ENCODE measurements at regions not wholly inside any gene's neighbourhood (a gene's known extent, or its start where the extent isn't known, plus 50 kb on each side); places are given as distances from the start of the nearest gene placed in this dataset.
"Not testable (repeated sequence)": the region's sequence is repeated elsewhere in the genome, so short reads cannot be mapped to it uniquely, and the experiment has no call there.

DNA sequence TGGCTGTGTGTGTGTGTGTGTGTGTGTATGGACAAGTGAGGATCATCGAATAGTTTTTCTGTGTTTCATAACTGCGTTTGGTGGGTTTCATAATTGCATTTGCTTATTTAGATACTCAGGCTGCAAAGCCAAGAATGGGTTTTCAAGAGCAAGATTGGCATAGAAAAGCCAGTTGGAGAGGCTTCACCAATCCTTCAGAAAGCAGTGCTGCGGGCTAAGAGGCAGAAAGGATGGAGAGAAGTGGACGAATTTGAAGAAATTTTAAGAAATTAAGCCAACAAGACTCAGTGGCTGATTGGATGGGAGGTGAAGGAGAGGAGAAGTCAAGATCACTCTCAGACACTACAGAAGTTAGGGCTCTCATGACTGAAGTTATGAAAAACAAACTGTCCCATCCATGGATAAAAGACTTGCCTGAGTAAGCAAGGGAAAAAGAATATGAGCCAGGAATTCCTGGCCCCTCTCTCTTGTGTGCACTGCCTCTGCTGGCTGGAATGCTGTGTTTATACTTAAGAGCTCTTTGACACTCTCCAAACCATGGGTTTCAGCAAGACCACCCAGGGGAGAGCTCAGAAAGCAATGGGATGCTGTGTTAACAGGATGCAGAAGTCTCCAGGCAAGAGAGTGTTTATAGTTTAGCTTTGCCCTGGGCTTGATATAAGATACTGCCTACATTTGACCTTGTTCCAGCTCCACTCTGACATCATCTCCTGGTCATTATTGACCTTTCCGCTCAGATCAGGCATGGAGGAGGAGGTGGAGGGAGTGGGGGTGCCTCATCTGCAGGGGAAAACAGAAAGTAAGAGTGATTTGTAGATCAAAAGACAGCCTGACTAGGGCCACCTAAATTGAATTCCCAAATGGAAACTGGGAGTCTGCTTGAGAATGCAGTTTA lies 232.0 kb upstream of the PLXNA2 start:
- H3K36me3 ChIP-seq (ENCODE audit: control insufficient read depth, insufficient read depth, low read length), result no peaks in the 10 kb centered on the region
- no peaks in the 10 kb centered on the region for H3K9me3 ChIP-seq (ENCODE audit: control insufficient read depth, insufficient read depth, low read length)
- peaks cover 5% of the 10 kb centered on the region for H3K4me1 ChIP-seq (ENCODE audit: control insufficient read depth, insufficient read depth, low read length)
- peak overlapping the region; percentile 55 for H3K27ac ChIP-seq (ENCODE audit: low read depth, low read length)
- peak in 1 of 6 donors; percentile 67 for DNase-seq (ENCODE audit: low read depth in 4 of 6, low spot score in 6 of 6)
- WGBS (ENCODE audit: insufficient coverage), result 85% methylated on average over 3 of the region's 5 CpGs
- no peaks in the 10 kb centered on the region for H3K27me3 ChIP-seq (ENCODE audit: control insufficient read depth, insufficient read depth, low read length)
- no peak overlapping the region for H3K4me3 ChIP-seq (ENCODE audit: low read depth, low read length)

GRCh38 chr1:208476846-208477170 lies 232.6 kb upstream of the PLXNA2 start:
- H3K27me3 ChIP-seq (ENCODE audit: control insufficient read depth, insufficient read depth, low read length), result no peaks in the 10 kb centered on the region
- 88% methylated on average over 2 of the region's 2 CpGs for WGBS (ENCODE audit: insufficient coverage)
- H3K36me3 ChIP-seq (ENCODE audit: control insufficient read depth, insufficient read depth, low read length), result no peaks in the 10 kb centered on the region
- peak in 2 of 6 donors; percentile 14 to 50 for DNase-seq (ENCODE audit: low read depth in 4 of 6, low spot score in 6 of 6)
- H3K9me3 ChIP-seq (ENCODE audit: control insufficient read depth, insufficient read depth, low read length), result no peaks in the 10 kb centered on the region
- no peak overlapping the region for H3K4me3 ChIP-seq (ENCODE audit: low read depth, low read length)
- H3K27ac ChIP-seq (ENCODE audit: low read depth, low read length), result peak overlapping the region; percentile 55
- H3K4me1 ChIP-seq (ENCODE audit: control insufficient read depth, insufficient read depth, low read length), result peaks cover 5% of the 10 kb centered on the region

GRCh38 chr1:208479435-208479834 lies 235.3 kb upstream of the PLXNA2 start:
- Histone ChIP-seq H3K36me3 (ENCODE audit: control insufficient read depth, insufficient read depth, low read length) (no peaks in the 10 kb centered on the region), H3K9me3 (ENCODE audit: control insufficient read depth, insufficient read depth, low read length) (no peaks in the 10 kb centered on the region), H3K27ac (ENCODE audit: low read depth, low read length) (no peak overlapping the region), H3K4me1 (ENCODE audit: control insufficient read depth, insufficient read depth, low read length) (peaks cover 5% of the 10 kb centered on the region), H3K27me3 (ENCODE audit: control insufficient read depth, insufficient read depth, low read length) (no peaks in the 10 kb centered on the region), H3K4me3 (ENCODE audit: low read depth, low read length) (no peak overlapping the region)
- WGBS (ENCODE audit: insufficient coverage), result 13% methylated on average over 6 of the region's 7 CpGs
- peak in 2 of 6 donors; percentile 25 to 68 for DNase-seq (ENCODE audit: low read depth in 4 of 6, low spot score in 6 of 6)

- no peak for DNase-seq (ENCODE audit: low read depth in 4 of 6, low spot score in 6 of 6)
- no peak overlapping the region for H3K27ac ChIP-seq (ENCODE audit: low read depth, low read length)
Observed at GRCh38 chr1:208485512-208485911, 241.3 kb upstream of the PLXNA2 start.

GRCh38 chr1:208486677-208487076 lies 242.5 kb upstream of the PLXNA2 start:
- no peak overlapping the region for H3K27ac ChIP-seq (ENCODE audit: low read depth, low read length)
- no peaks in the 10 kb centered on the region for H3K27me3 ChIP-seq (ENCODE audit: control insufficient read depth, insufficient read depth, low read length)
- H3K4me3 ChIP-seq (ENCODE audit: low read depth, low read length), result no peak overlapping the region
- DNase-seq (ENCODE audit: low read depth in 4 of 6, low spot score in 6 of 6), result no peak
- H3K4me1 ChIP-seq (ENCODE audit: control insufficient read depth, insufficient read depth, low read length), result no peaks in the 10 kb centered on the region
- no peaks in the 10 kb centered on the region for H3K9me3 ChIP-seq (ENCODE audit: control insufficient read depth, insufficient read depth, low read length)
- H3K36me3 ChIP-seq (ENCODE audit: control insufficient read depth, insufficient read depth, low read length), result no peaks in the 10 kb centered on the region

More at GRCh38 chr1:208485512-208485911, 241.3 kb upstream of the PLXNA2 start:
- no peaks in the 10 kb centered on the region for H3K4me1 ChIP-seq (ENCODE audit: control insufficient read depth, insufficient read depth, low read length)
- H3K36me3 ChIP-seq (ENCODE audit: control insufficient read depth, insufficient read depth, low read length), result no peaks in the 10 kb centered on the region
- H3K27me3 ChIP-seq (ENCODE audit: control insufficient read depth, insufficient read depth, low read length), result no peaks in the 10 kb centered on the region
- H3K4me3 ChIP-seq (ENCODE audit: low read depth, low read length), result no peak overlapping the region
- 94% methylated on average over 2 of the region's 3 CpGs for WGBS (ENCODE audit: insufficient coverage)
- no peaks in the 10 kb centered on the region for H3K9me3 ChIP-seq (ENCODE audit: control insufficient read depth, insufficient read depth, low read length)

DNA sequence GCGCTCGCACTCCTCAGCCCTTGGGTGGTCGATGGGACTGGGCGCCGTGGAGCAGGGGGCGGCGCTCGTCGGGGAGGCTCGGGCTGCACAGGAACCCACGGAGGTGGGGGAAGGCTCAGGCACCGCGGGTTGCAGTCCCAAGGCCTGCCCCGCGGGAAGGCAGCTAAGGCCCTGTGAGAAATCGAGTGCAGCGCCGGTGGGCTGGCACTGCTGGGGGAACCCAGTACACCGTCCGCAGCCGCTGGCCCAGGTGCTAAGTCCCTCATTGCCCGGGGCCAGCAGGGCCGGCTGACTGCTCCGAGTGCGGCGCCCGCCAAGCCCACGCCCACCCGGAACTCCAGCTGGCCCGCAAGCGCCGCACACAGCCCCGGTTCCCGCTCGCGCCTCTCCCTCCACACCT lies 244.2 kb upstream of the PLXNA2 start:
- DNase-seq (ENCODE audit: low read depth in 4 of 6, low spot score in 6 of 6); H3K36me3 ChIP-seq (ENCODE audit: control insufficient read depth, insufficient read depth, low read length); H3K9me3 ChIP-seq (ENCODE audit: control insufficient read depth, insufficient read depth, low read length); H3K4me1 ChIP-seq (ENCODE audit: control insufficient read depth, insufficient read depth, low read length); H3K27me3 ChIP-seq (ENCODE audit: control insufficient read depth, insufficient read depth, low read length); H3K27ac ChIP-seq (ENCODE audit: low read depth, low read length); H3K4me3 ChIP-seq (ENCODE audit: low read depth, low read length): not testable (repeated sequence)
- 96% methylated on average over 18 of the region's 36 CpGs for WGBS (ENCODE audit: insufficient coverage)

GRCh38 chr1:208496467-208497371 lies 252.5 kb upstream of the PLXNA2 start:
- Histone ChIP-seq H3K27me3 (ENCODE audit: control insufficient read depth, insufficient read depth, low read length) (no peaks in the 10 kb centered on the region), H3K9me3 (ENCODE audit: control insufficient read depth, insufficient read depth, low read length) (peaks cover 2% of the 10 kb centered on the region), H3K27ac (ENCODE audit: low read depth, low read length) (no peak overlapping the region), H3K36me3 (ENCODE audit: control insufficient read depth, insufficient read depth, low read length) (no peaks in the 10 kb centered on the region), H3K4me3 (ENCODE audit: low read depth, low read length) (no peak overlapping the region), H3K4me1 (ENCODE audit: control insufficient read depth, insufficient read depth, low read length) (no peaks in the 10 kb centered on the region)
- DNase-seq (ENCODE audit: low read depth in 4 of 6, low spot score in 6 of 6), result no peak
- 92% methylated on average over 12 of the region's 12 CpGs for WGBS (ENCODE audit: insufficient coverage)

DNA sequence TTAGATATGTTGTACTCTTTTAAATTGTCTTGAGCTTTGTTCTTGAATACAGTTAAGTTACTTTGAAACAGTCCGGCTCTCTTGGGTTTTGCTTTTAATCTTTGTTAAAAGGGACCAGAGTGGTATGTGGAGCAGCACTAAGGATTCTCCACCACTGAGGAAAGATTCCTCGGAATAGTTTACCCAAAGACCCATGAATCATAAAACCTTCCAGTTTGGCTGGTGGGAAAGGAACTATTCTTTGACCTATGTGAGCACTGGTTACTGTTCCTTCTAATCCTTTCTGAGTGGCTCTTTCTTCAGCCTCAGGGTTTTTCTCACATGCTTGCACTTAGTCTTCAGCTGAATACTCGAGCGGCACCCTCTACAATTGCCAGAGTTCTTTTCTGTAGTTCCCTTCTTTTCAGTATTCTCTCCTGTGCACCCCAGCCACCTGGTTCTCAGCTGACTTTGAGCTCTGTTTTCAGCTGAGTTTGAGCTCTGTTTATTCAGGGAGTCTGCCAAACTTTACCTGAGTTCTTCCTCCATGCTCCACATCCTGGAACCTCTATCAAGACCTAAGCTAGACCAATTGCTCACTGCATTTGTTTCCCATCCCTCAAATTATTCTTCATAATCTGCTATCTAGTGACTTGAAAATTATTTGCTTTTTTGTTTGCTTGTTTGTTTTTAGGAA lies 253.8 kb upstream of the PLXNA2 start:
- Histone ChIP-seq H3K27ac (ENCODE audit: low read depth, low read length) (no peak overlapping the region), H3K4me1 (ENCODE audit: control insufficient read depth, insufficient read depth, low read length) (no peaks in the 10 kb centered on the region), H3K9me3 (ENCODE audit: control insufficient read depth, insufficient read depth, low read length) (peaks cover 2% of the 10 kb centered on the region), H3K36me3 (ENCODE audit: control insufficient read depth, insufficient read depth, low read length) (no peaks in the 10 kb centered on the region), H3K27me3 (ENCODE audit: control insufficient read depth, insufficient read depth, low read length) (no peaks in the 10 kb centered on the region), H3K4me3 (ENCODE audit: low read depth, low read length) (no peak overlapping the region)
- DNase-seq (ENCODE audit: low read depth in 4 of 6, low spot score in 6 of 6), result no peak
- WGBS (ENCODE audit: insufficient coverage), result 85% methylated on average over 2 of the region's 4 CpGs

GRCh38 chr1:208499026-208499425 lies 254.8 kb upstream of the PLXNA2 start:
- WGBS (ENCODE audit: insufficient coverage), result 71% methylated on average over 1 of the region's 3 CpGs
- no peaks in the 10 kb centered on the region for H3K27me3 ChIP-seq (ENCODE audit: control insufficient read depth, insufficient read depth, low read length)
- H3K27ac ChIP-seq (ENCODE audit: low read depth, low read length), result no peak overlapping the region
- H3K4me1 ChIP-seq (ENCODE audit: control insufficient read depth, insufficient read depth, low read length), result no peaks in the 10 kb centered on the region
- no peak for DNase-seq (ENCODE audit: low read depth in 4 of 6, low spot score in 6 of 6)
- no peak overlapping the region for H3K4me3 ChIP-seq (ENCODE audit: low read depth, low read length)
- H3K36me3 ChIP-seq (ENCODE audit: control insufficient read depth, insufficient read depth, low read length), result no peaks in the 10 kb centered on the region
- peaks cover 2% of the 10 kb centered on the region for H3K9me3 ChIP-seq (ENCODE audit: control insufficient read depth, insufficient read depth, low read length)
